OCI-LY7 (cell line): ENCODE measurements at regions not wholly inside any gene's neighbourhood (a gene's known extent, or its start where the extent isn't known, plus 50 kb on each side); places are given as distances from the start of the nearest gene placed in this dataset.

Source experiments
- CTCF ChIP-seq: fragments of 200-600 bp; sonication (generic); conservative IDR thresholded peaks from 2 replicates; pipeline ENCODE4 v1.5.1; 2014; ENCODE audit warnings: mild to moderate bottlenecking, antibody characterized with exemption, low read length, moderate library complexity, mixed read lengths
- EZH2phosphoT487 ChIP-seq: fragments of 200-600 bp; sonication (generic); IDR thresholded peaks from 2 replicates; pipeline ENCODE4 v1.6.1; 2018; ENCODE audit warnings: low read depth, borderline replicate concordance, mild to moderate bottlenecking, mixed run types, antibody characterized with exemption, low read length, moderate library complexity, mixed read lengths

GRCh38 chr1:4565801-4566449 is 88.5 kb upstream of the AJAP1 start:
- TF ChIP-seq CTCF (no peak), EZH2phosphoT487 (no peak)
